HG02571 (cell line): ENCODE measurements at regions not wholly inside any gene's neighbourhood (a gene's known extent, or its start where the extent isn't known, plus 50 kb on each side); places are given as distances from the start of the nearest gene placed in this dataset.
"Not testable (repeated sequence)": the region's sequence is repeated elsewhere in the genome, so short reads cannot be mapped to it uniquely, and the experiment has no call there.

Experiments
- ATAC-seq: cut with Tn5 transposase; IDR thresholded peaks from one replicate; pipeline ENCODE4 v1.9.1; 2021; ENCODE audit warnings: mild to moderate bottlenecking, moderate library complexity; ENCODE audit not compliant: unreplicated experiment

DNA sequence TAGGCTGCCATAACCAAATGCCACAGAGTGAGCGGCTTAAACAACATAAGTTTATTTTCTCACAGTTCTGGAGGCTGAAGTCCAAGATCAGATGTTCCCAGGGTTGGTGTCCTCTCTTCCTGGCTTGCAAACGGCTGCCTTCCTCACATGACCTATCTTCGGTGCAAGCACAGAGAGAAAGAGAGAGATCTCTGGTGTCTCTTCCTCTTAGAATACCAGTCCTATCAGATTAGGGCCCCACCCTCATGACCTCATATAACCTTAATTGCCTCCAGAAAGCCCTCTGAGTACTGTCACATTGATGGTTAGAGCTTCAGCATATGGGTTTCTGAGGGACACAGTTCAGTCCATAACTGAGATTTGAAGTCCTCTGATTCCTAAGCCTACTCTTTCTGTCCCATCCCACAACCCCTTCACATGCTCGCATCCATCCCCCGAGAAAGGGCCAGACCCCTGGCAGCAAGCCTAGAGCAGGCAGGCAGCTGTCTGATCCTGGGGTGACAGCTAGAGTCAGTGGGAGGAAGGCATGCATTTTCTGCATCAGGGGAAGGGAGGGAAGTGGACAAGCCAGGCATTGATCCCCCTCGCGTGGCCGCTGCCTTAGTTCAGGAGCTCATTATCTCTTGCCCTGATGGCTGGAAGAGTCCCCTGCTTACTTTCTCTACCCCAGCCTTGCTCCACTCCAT, 114.1 kb downstream of the FAR1 start:
- no peak for ATAC-seq

DNA sequence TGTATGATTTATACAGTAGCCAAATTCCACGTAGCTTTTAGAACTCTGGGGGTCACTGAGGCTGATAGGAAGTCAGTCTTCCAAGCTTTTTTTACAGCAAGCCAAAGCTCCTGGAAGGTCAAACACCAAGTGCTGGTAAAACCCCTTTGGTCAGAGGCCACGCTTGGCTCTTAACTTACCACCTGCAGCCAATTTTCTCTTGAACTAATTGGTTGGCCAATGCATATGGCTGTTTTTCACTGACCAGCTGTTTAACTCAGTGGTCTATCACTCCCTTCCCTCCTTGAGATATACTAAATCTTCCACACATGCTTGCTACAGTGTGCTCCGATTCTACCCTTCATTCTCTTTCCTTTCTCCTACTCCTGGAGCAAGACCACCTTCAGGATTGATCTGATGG, 116.0 kb downstream of the FAR1 start:
- ATAC-seq = no peak

- no peak for ATAC-seq
These were observed 116.4 kb downstream of the FAR1 start for GRCh38 chr11:13784855-13785254.

- ATAC-seq = no peak
These were observed 118.2 kb downstream of the FAR1 start for GRCh38 chr11:13786688-13787087.

- ATAC-seq = not testable (repeated sequence)
These were observed 129.1 kb downstream of the FAR1 start for GRCh38 chr11:13797616-13798015.

GRCh38 chr11:13800901-13801300, 132.4 kb downstream of the FAR1 start:
- no peak for ATAC-seq

DNA sequence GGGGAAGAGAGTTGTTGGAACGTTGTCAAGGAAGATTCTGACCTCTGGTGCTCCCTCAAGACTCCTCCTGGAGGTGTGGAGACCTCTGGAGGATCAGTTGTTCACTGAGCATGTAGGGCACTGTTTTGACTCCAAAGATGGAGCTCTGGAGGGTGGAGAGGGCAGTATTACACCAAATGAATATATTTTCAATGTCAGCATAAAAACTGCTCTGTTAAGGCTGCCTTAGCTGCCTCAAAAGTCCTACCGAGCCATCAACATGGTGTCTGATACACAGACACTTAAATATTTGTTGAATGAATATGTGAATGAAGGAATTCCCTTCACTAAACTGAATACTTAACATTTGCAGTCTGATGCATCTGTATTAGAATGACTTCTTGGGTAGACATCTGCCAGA, 144.2 kb upstream of the SPON1 start:
- ATAC-seq = no peak

- ATAC-seq = no peak
These were observed 135.8 kb upstream of the SPON1 start for GRCh38 chr11:13826505-13827278.

DNA sequence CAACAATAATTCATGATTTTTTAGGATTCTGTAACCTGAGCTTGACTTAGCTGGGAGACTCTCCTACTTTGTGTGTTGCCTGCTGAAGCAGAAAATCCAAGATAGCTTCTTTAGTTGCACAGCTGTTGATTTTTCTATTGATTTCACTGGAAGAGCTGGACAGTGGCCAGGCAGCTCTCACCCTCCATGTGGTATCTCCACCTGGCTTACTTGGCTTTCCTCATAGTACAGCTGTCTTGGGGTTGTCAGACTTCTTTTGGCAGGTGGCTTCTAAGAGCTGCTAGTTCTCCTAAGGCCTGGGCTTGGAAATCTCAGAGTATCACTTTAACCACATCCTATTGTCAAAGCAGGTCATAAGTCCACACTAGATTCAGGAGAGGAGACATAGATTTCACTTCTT, 130.8 kb upstream of the SPON1 start:
- ATAC-seq = no peak

DNA sequence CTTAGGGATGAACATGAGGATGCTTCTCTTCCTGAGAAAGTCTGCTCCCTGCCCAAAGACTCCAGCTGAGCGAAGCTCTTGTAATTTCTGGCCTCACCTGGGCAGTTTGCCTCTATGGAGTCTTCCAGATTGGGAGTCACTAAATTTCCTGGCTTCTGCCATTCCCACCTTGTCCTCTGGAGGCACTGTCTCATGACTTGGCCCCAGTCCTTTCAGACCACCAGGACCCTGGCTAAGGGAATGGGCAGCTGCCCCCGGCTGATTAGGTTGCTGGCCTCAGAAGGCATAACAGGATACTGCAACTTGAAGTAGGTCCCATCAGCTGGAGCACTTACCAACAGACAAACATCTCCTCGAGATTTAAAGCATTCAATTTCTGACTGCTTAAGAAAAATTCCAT, 128.1 kb upstream of the SPON1 start:
- no peak for ATAC-seq

GRCh38 chr11:13836666-13837065, 125.9 kb upstream of the SPON1 start:
- no peak for ATAC-seq

DNA sequence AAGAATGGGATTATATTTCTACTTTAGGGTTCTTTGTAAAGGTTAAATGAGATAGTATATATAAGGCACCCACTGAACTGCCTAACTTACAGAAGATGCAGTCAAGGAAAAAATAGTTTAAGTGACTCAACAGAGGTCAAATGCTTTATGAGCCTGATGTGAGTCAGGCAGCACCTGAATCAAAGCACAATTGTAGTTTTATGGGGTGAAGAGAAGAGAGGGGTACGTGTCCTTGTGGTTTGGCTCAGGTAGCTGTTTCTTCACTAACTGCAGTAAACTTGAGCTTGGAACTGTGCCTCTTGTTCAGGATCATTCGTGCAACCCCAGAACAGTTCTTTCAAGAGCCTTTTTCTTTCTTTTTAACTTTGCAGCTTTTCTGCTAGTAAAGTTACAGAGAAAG, 125.2 kb upstream of the SPON1 start:
- no peak for ATAC-seq

DNA sequence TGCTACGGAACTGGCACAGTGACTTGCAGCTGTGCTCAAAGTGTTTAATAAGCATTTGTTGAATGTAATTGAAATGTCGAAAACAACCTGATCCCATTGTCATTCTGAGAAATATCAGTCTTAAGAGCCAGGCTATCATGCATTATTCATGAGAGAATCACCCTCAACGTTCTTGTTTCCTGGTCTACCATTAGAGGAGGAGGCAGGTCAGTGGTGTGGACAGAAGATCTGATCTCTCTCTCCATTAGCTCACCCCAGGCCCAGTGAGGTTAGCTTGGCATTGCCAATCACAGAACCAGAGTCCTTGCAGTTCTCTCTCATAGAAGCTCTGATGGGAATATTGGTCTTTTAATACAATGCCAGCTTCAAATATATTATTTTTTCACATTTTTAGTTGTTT, 121.1 kb upstream of the SPON1 start:
- ATAC-seq = no peak

- ATAC-seq = no peak
These were observed 114.5 kb upstream of the SPON1 start for GRCh38 chr11:13848031-13848430.

GRCh38 chr11:13850231-13851005, 112.1 kb upstream of the SPON1 start:
- no peak for ATAC-seq

GRCh38 chr11:13851691-13852090, 110.8 kb upstream of the SPON1 start:
- no peak for ATAC-seq

GRCh38 chr11:13852481-13852880, 110.0 kb upstream of the SPON1 start:
- ATAC-seq = no peak

DNA sequence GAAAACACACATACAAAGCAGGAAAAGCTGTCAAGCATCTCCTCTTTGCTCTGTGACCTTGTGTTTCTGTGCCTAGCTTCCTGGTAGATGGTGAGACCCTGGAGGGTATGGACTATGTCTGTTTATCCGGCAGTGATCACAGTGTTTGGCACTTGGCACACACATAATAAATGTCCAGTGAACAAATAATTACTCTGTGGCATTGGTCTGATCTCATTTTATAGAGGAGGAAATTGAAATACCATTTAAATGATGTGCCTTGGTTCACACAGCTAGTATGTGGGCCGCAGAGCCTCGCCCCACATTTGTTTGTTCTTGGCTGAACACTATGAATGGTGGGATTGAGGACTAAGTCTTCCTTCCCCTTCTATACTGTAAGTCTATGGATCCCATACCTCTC, 104.7 kb upstream of the SPON1 start:
- no peak for ATAC-seq

DNA sequence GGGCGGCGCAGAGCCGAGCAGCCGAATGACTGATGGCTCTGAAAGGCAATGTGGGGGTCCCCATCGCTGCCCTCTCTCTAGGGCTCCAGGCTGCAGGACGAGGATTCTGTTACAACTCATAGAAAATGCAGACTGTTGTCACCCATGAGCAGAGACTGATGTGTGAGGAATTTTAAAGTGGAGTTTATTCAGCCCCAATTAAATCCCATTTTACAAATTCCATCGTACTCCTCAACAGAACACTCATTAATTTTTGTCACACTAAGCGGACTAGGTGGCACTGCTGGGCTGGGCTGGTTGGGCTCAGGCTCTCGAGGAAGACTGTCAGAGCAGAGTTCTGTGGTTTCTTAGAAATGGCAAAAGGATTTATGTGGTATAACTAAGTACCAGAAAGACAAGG, 102.6 kb upstream of the SPON1 start:
- no peak for ATAC-seq

GRCh38 chr11:13861411-13861810, 101.1 kb upstream of the SPON1 start:
- no peak for ATAC-seq

DNA sequence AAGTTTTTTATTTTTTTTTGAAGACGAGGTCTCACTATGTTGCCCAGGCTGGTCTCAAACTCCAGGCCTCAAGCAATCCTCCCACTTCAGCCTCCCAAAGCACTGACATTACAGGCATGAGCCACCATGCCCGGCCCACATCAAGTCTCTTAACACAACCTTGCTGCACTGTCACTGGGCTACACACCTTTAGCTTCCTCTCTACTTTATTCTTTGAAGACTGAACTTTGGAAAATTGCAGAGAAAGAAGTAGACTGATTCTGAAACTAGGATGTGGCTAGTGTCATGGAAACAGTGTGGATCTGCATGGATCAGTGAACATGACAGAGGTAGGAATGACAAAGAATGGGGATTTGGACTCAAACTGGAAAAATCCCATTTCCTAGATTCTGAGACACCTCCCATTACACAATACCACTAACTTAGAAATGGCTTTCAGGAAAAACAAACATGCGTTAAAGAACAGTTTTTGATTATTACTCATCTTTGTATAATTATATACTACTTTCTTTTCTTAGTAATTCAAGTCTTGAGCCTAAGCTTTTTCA, 99.6 kb upstream of the SPON1 start:
- ATAC-seq = no peak
